GM23338 (cell line): ENCODE measurements at regions not wholly inside any gene's neighbourhood (a gene's known extent, or its start where the extent isn't known, plus 50 kb on each side); places are given as distances from the start of the nearest gene placed in this dataset.

Experiments
- CTCF ChIP-seq, 2 experiments: fragments of 200-600 bp in 1 of 2; sonication (generic) in 1 of 2; conservative IDR thresholded peaks; 2 replicates each; pipeline versions ENCODE4 v1.5.1 to v1.6.1; 2016 to 2017; ENCODE audit warnings: antibody characterized with exemption in 2 of 2, low read depth in 2 of 2, mild to moderate bottlenecking in 2 of 2, moderate library complexity in 1 of 2
- TF ChIP-seq, protein P1 (sequence below): IDR thresholded peaks from one replicate; pipeline ENCODE4 v1.6.1; 2018; ENCODE audit warnings: antibody characterized with exemption; ENCODE audit not compliant: unreplicated experiment

DNA sequence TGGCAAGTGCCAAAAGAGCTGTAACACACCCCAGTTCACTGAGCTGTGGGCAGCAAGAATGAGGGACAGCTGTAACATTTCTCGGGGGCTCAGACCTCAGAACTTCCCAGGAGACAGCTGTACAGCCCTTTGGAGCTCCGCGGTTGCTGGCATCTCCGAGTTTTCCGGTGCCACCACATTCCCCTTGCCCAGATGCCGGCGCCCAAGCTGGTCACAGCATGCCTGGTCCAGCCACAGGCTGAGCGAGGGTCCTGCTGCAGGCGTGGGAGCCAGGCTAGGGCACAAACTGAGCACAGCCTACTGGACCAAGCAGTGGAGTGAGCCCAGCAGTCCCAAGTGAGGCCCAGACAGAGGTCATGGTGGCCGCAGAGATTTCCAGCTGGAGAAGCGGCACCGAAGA lies 797.7 kb upstream of the EDIL3 start:
- TF ChIP-seq CTCF (conservative IDR thresholded peaks at IDR 0.05; ENCODE audit: low read depth in 2 of 2) = no peak
- TF ChIP-seq, protein P1, sequence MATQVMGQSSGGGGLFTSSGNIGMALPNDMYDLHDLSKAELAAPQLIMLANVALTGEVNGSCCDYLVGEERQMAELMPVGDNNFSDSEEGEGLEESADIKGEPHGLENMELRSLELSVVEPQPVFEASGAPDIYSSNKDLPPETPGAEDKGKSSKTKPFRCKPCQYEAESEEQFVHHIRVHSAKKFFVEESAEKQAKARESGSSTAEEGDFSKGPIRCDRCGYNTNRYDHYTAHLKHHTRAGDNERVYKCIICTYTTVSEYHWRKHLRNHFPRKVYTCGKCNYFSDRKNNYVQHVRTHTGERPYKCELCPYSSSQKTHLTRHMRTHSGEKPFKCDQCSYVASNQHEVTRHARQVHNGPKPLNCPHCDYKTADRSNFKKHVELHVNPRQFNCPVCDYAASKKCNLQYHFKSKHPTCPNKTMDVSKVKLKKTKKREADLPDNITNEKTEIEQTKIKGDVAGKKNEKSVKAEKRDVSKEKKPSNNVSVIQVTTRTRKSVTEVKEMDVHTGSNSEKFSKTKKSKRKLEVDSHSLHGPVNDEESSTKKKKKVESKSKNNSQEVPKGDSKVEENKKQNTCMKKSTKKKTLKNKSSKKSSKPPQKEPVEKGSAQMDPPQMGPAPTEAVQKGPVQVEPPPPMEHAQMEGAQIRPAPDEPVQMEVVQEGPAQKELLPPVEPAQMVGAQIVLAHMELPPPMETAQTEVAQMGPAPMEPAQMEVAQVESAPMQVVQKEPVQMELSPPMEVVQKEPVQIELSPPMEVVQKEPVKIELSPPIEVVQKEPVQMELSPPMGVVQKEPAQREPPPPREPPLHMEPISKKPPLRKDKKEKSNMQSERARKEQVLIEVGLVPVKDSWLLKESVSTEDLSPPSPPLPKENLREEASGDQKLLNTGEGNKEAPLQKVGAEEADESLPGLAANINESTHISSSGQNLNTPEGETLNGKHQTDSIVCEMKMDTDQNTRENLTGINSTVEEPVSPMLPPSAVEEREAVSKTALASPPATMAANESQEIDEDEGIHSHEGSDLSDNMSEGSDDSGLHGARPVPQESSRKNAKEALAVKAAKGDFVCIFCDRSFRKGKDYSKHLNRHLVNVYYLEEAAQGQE = no peak
